ENCODE measurements at regions not wholly inside any gene's neighbourhood (a gene's known extent, or its start where the extent isn't known, plus 50 kb on each side); places are given as distances from the start of the nearest gene placed in this dataset.

GRCh38 chr3:94345101-94345500, 282.2 kb downstream of the NSUN3 start:
- TF ChIP-seq, protein P1, sequence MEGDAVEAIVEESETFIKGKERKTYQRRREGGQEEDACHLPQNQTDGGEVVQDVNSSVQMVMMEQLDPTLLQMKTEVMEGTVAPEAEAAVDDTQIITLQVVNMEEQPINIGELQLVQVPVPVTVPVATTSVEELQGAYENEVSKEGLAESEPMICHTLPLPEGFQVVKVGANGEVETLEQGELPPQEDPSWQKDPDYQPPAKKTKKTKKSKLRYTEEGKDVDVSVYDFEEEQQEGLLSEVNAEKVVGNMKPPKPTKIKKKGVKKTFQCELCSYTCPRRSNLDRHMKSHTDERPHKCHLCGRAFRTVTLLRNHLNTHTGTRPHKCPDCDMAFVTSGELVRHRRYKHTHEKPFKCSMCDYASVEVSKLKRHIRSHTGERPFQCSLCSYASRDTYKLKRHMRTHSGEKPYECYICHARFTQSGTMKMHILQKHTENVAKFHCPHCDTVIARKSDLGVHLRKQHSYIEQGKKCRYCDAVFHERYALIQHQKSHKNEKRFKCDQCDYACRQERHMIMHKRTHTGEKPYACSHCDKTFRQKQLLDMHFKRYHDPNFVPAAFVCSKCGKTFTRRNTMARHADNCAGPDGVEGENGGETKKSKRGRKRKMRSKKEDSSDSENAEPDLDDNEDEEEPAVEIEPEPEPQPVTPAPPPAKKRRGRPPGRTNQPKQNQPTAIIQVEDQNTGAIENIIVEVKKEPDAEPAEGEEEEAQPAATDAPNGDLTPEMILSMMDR (IDR thresholded peaks at IDR 0.05; ENCODE audit: control extremely low read depth in 1 of 3, insufficient read depth in 1 of 3, low read depth in 1 of 3, low read length in 3 of 3) = no peak
- TF ChIP-seq CEBPB (IDR thresholded peaks at IDR 0.05; ENCODE audit: low read depth, low read length) (no peak), POLR2A (IDR thresholded peaks at IDR 0.05; ENCODE audit: control extremely low read depth in 1 of 2, low read depth in 2 of 2, low read length in 2 of 2) (no peak), EZH2 (IDR thresholded peaks at IDR 0.05; ENCODE audit: low read depth, low read length, severe bottlenecking) (no peak), JUND (IDR thresholded peaks at IDR 0.05; ENCODE audit: low read length) (no peak), POLR2AphosphoS5 (IDR thresholded peaks at IDR 0.05; ENCODE audit: low read depth, low read length) (no peak)

Data from H1 (cell line).